T-cell (primary cell): ENCODE measurements at regions not wholly inside any gene's neighbourhood (a gene's known extent, or its start where the extent isn't known, plus 50 kb on each side); places are given as distances from the start of the nearest gene placed in this dataset.

Source experiments
- ATAC-seq, 4 experiments: fragments of 200-7000 bp in 3 of 4; fragments of 150-1000 bp in 1 of 4; cut with Tn5 transposase; replicated peaks in 1 of 4; 1 replicate in 3 of 4; 2 replicates in 1 of 4; pipeline ENCODE4 v1.10.0; 2021; ENCODE audit warnings: moderate library complexity in 3 of 4, mild to moderate bottlenecking in 2 of 4, moderate number of reproducible peaks in 1 of 4
- CTCF ChIA-PET, 2 donors: fragments of 300-600 bp; sonication (Branson Sonifier 250); formaldehyde crosslinking; loops; one replicate each; lab custom pipeline; 2022; ENCODE audit warnings: antibody characterized with exemption in 2 of 2; lab: Charles Lee
- POLR2A ChIA-PET, 2 donors: fragments of 300-600 bp; sonication (Branson Sonifier 250); formaldehyde crosslinking; loops; one replicate each; lab custom pipeline; 2022; ENCODE audit warnings: antibody characterized with exemption in 2 of 2; lab: Charles Lee
- DNase-seq, 35 experiments: peaks; one replicate each; pipeline versions ENCODE4 v3.0.0 to v3.0.0-alpha.2; 2013 to 2023
- H3K27ac ChIP-seq: one replicate; pipeline ENCODE4 v1.5.1; 2013; ENCODE audit warnings: low read length
- H3K27me3 ChIP-seq, 2 experiments: replicated peaks in 1 of 2; 1 replicate in 1 of 2; 2 replicates in 1 of 2; pipeline versions ENCODE4 v1.6.1 to v1.7.0; 2013; ENCODE audit warnings: low read length in 1 of 2, mixed read lengths in 1 of 2; ENCODE audit not compliant: control insufficient read depth in 2 of 2, insufficient read depth in 2 of 2; ENCODE audit errors: extremely low read depth in 1 of 2
- H3K36me3 ChIP-seq, 2 donors: 1 replicate in 1 of 2; 2 replicates in 1 of 2; pipeline versions ENCODE4 v1.6.1 to v1.7.0; 2013; ENCODE audit warnings: low read length in 1 of 2; ENCODE audit not compliant: control insufficient read depth in 2 of 2, insufficient read depth in 1 of 2; ENCODE audit errors: extremely low read depth in 1 of 2
- H3K4me1 ChIP-seq, 2 experiments: 1 replicate in 1 of 2; 2 replicates in 1 of 2; pipeline versions ENCODE4 v1.6.1 to v1.7.0; 2013; ENCODE audit warnings: low read length in 2 of 2, mixed read lengths in 1 of 2; ENCODE audit not compliant: insufficient read depth in 2 of 2, control insufficient read depth in 1 of 2; ENCODE audit errors: extremely low read depth in 1 of 2
- H3K4me3 ChIP-seq, 2 donors: 1 replicate in 1 of 2; 2 replicates in 1 of 2; pipeline versions ENCODE4 v1.5.1 to v1.7.0; 2013; ENCODE audit warnings: mild to moderate bottlenecking in 2 of 2, low read length in 1 of 2, moderate library complexity in 1 of 2; ENCODE audit not compliant: control insufficient read depth in 1 of 2; ENCODE audit errors: extremely low read depth in 1 of 2
- H3K9me3 ChIP-seq: 2 replicates; pipeline ENCODE4 v1.7.0; 2013
- H3K27ac Mint-ChIP-seq, 2 donors: one replicate each; pipeline ENCODE4 v1.8.0; 2020 to 2021; ENCODE audit warnings: mild to moderate bottlenecking in 2 of 2, mixed read lengths in 2 of 2
- H3K27me3 Mint-ChIP-seq, 2 donors: one replicate each; pipeline ENCODE4 v1.8.0; 2021 to 2022; ENCODE audit warnings: mixed read lengths in 2 of 2
- H3K36me3 Mint-ChIP-seq: one replicate; pipeline ENCODE4 v1.8.0; 2021; ENCODE audit warnings: mixed read lengths
- H3K4me1 Mint-ChIP-seq, 3 donors: one replicate each; pipeline ENCODE4 v1.8.0; 2020 to 2022; ENCODE audit warnings: mixed read lengths in 3 of 3, mild to moderate bottlenecking in 1 of 3
- H3K4me3 Mint-ChIP-seq, 3 donors: one replicate each; pipeline ENCODE4 v1.8.0; 2020 to 2022; ENCODE audit warnings: mild to moderate bottlenecking in 3 of 3, mixed read lengths in 3 of 3, moderate library complexity in 3 of 3
- H3K9me3 Mint-ChIP-seq, 3 donors: one replicate each; pipeline ENCODE4 v1.8.0; 2020 to 2022; ENCODE audit warnings: mixed read lengths in 3 of 3
- WGBS: methylation state at CpG from one replicate; pipeline ENCODE4 v1.1.5; 2013; ENCODE audit warnings: missing lambda C conversion rate; ENCODE audit not compliant: insufficient coverage; 5-methylcytosine and 5-hydroxymethylcytosine counted together

DNA sequence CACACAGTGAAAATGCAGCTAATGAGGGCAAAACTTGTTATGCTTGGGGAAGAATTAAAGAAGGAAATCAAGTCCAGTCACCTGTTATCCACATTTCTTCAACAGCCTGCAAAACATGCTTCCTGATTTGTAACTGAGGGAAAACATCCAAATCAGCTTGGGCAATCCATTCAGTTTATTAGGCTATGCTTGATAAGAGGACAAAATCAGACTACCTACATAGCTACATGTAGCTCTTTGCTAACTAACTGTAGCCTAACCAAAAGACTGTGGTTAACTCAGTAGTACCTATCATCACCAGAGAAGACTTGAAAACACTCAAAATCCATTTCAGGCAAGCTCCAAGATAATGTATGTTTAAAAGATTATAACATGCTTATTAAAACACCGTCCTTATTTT lies 436.4 kb downstream of the SHQ1 start:
- ATAC-seq (no peak), DNase-seq (no peak)
- H3K4me1 Mint-ChIP-seq, result peaks cover 89 to 97% (median 92%) of the 10 kb centered on the region in 3 donors
- Histone ChIP-seq H3K36me3 (no peaks in the 10 kb centered on the region), H3K27me3 (no peaks in the 10 kb centered on the region), H3K4me3 (no peak overlapping the region), H3K4me1 (peaks cover 12 to 32% of the 10 kb centered on the region in 2 experiments), H3K27ac (no peak overlapping the region), H3K9me3 (no peaks in the 10 kb centered on the region)
- ChIA-PET POLR2A (interaction anchor here in 1 of 2 donors (0.6 to 0.7 kb wide), 2 partner anchors 14 to 32 kb away, joined by 3 read pairs; no protein-coding TSS in a partner anchor), CTCF (interaction anchor here in 1 of 2 donors (0.7 kb wide), 1 partner anchor 14 kb away, joined by 3 read pairs; no protein-coding TSS in a partner anchor)
- peaks cover 17% of the 10 kb centered on the region for H3K36me3 Mint-ChIP-seq
- no peaks in the 10 kb centered on the region for H3K9me3 Mint-ChIP-seq
- no peaks in the 10 kb centered on the region for H3K27me3 Mint-ChIP-seq
- H3K27ac Mint-ChIP-seq, result no peak overlapping the region
- H3K4me3 Mint-ChIP-seq, result peak overlapping the region in 1 of 3 donors; percentile 43
- no CpG with 5 or more reads among the region's 1 CpG for WGBS

DNA sequence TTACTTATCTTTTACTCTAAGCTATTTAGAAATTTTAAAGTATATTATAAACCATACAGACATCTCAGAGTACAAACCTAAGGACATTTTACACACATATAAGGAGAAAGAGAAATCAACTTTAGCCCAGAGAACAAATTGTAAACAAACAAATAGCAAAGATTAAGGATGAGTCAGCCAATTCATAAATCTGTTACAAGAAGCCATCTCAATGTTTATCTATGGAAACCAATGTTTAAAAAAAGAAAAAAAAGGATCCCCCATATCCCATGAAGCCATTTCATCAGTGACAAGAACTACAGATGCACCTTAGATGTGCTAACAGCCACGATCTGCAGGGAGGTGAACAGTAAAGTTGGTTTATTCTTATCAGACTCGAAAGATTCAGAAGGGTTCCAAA lies 437.1 kb downstream of the SHQ1 start:
- ATAC-seq (no peak), DNase-seq (no peak)
- H3K27ac ChIP-seq, result no peak overlapping the region
- H3K36me3 ChIP-seq, result no peaks in the 10 kb centered on the region
- no peak overlapping the region for H3K4me3 ChIP-seq
- no peaks in the 10 kb centered on the region for H3K9me3 ChIP-seq
- Mint-ChIP-seq H3K4me1 (peaks cover 89 to 97% (median 92%) of the 10 kb centered on the region in 3 donors), H3K9me3 (no peaks in the 10 kb centered on the region), H3K4me3 (peak overlapping the region in 1 of 3 donors; percentile 43), H3K27ac (no peak overlapping the region), H3K36me3 (peaks cover 13% of the 10 kb centered on the region), H3K27me3 (no peaks in the 10 kb centered on the region)
- H3K4me1 ChIP-seq, result peaks cover 14 to 32% of the 10 kb centered on the region in 2 experiments
- H3K27me3 ChIP-seq, result no peaks in the 10 kb centered on the region
- WGBS, result no CpG with 5 or more reads among the region's 2 CpGs
- ChIA-PET POLR2A (interaction anchor here in 1 of 2 donors (0.5 to 0.7 kb wide), 2 partner anchors 15 to 16 kb away, joined by 3 read pairs; no protein-coding TSS in a partner anchor), CTCF (interaction anchor here in 1 of 2 donors (0.6 kb wide), 1 partner anchor 83 kb away, joined by 5 read pairs; no protein-coding TSS in a partner anchor)

DNA sequence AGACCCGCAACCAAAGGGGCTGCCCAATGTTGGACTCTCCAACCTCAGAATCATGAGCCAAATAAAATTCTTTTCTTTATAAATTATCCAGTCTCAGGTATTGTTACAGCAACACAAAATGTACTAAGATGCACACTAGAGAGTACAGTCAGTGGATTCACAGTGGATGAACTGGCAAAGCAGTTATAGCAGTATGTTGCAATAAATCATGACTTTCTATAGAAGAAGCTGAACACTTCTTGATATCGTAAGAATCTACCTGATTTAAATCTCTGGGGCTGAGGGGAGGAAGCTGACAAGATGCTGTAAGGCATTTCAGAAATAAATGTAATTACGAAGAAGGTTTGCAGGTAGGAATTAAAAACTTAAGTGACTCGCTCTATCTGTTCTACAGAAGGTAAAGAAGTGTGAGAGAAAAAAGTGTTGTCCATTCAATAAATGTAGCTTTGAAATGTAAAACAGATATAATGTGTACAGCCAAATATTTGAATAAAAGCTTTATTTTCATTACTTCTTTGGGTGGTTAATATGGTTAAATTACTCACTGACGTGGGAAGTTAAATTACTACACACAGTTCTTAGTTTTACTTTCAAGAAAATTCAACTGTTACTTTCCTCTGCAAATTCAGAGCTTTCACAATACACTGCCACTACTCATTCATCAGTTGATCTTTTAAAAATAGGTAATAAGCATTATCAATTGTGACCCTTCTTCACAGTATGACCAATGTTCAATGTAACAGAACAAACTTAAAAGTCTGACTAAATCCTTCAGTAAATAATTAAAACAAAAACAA lies 439.1 kb downstream of the SHQ1 start:
- H3K27ac ChIP-seq, result no peak overlapping the region
- ATAC-seq (no peak), DNase-seq (no peak)
- H3K9me3 ChIP-seq, result no peaks in the 10 kb centered on the region
- H3K36me3 Mint-ChIP-seq, result peaks cover 8% of the 10 kb centered on the region
- H3K27me3 ChIP-seq, result no peaks in the 10 kb centered on the region
- H3K4me3 Mint-ChIP-seq, result peak overlapping the region in 1 of 3 donors; percentile 43
- no peaks in the 10 kb centered on the region for H3K27me3 Mint-ChIP-seq
- POLR2A ChIA-PET, result interaction anchor here in 1 of 2 donors (0.6 kb wide), 1 partner anchor 26 kb away, joined by 3 read pairs; no protein-coding TSS in a partner anchor
- peaks cover 18 to 32% of the 10 kb centered on the region in 2 experiments for H3K4me1 ChIP-seq
- 95% methylated on average over 3 of the region's 5 CpGs for WGBS
- no peak overlapping the region for H3K27ac Mint-ChIP-seq
- CTCF ChIA-PET, result interaction anchor here in 1 of 2 donors (0.8 kb wide), 1 partner anchor 16 kb away, joined by 4 read pairs; no protein-coding TSS in a partner anchor
- H3K36me3 ChIP-seq, result no peaks in the 10 kb centered on the region
- H3K4me3 ChIP-seq, result no peak overlapping the region
- H3K4me1 Mint-ChIP-seq, result peaks cover 93 to 96% (median 94%) of the 10 kb centered on the region in 3 donors
- no peaks in the 10 kb centered on the region for H3K9me3 Mint-ChIP-seq

DNA sequence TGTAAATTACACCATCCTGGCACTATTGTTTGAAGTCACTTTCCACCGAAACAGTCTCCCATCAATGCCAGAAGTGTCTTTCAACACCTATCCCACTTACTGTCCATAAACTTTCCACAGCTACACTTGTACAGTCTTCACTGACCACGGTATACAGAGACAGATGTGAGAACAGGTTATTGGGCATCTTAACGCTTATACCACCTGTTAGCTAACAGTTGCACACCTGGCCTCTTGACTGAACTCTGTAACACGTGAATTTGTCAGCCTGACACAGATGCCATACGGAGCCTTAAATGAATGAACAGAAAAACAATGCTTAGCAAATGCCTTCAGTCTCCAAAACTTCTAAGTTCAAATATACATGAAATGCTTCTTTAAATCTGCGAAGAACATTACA lies 440.5 kb downstream of the SHQ1 start:
- peaks cover 94 to 97% (median 96%) of the 10 kb centered on the region in 3 donors for H3K4me1 Mint-ChIP-seq
- POLR2A ChIA-PET, result interaction anchor here in 1 of 2 donors (0.7 kb wide), 1 partner anchor 22 kb away, joined by 3 read pairs; no protein-coding TSS in a partner anchor

DNA sequence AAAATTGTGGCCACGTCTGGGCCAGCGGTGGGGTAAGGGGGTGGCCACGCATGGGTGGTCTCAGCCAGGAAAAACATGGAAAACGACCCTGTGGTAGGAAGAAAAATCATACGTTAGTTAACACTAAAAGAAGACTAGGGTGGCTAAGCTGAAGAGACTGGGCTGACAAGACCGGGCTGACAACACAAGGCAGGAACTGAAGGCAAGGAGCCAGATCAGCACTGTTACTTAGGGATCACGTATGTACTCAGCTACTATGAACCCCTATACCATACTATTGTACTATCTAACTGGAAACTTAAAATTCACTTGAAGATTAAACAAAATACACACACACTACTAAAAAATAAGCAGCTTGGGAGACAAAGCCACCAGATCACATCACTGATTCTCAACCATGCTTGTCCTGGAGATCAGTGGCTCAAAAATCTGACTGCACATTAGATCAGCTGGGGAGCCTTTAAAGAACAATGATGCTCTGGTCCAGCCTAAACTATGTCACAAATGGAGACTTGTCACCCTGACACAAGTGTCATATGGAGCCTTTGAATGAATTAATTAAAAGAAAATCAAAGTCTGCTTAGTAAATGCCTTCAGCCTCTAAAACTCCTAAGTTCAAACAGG lies 442.2 kb downstream of the SHQ1 start:
- H3K36me3 Mint-ChIP-seq, result peaks cover 4% of the 10 kb centered on the region
- ChIA-PET POLR2A (interaction anchor here (0.6 to 0.8 kb wide), 2 partner anchors 11 to 1455 kb away, joined by 3 read pairs; no protein-coding TSS in a partner anchor), CTCF (no interaction called here)
- no peaks in the 10 kb centered on the region for H3K27me3 Mint-ChIP-seq
- H3K27ac ChIP-seq, result no peak overlapping the region
- H3K27ac Mint-ChIP-seq, result no peak overlapping the region
- DNase-seq, result no peak
- H3K4me1 ChIP-seq, result peaks cover 17 to 18% of the 10 kb centered on the region in 2 experiments
- no peak overlapping the region for H3K4me3 Mint-ChIP-seq
- WGBS, result 82% methylated on average over 4 of the region's 7 CpGs
- H3K4me3 ChIP-seq, result no peak overlapping the region
- peak in 1 of 4 experiments; percentile 42 for ATAC-seq
- H3K36me3 ChIP-seq, result peaks cover 0 to 2% of the 10 kb centered on the region in 2 donors
- H3K9me3 ChIP-seq, result no peaks in the 10 kb centered on the region
- peaks cover 90 to 94% (median 92%) of the 10 kb centered on the region in 3 donors for H3K4me1 Mint-ChIP-seq
- H3K9me3 Mint-ChIP-seq, result no peaks in the 10 kb centered on the region
- H3K27me3 ChIP-seq, result no peaks in the 10 kb centered on the region

More for the DNA sequence above, 440.5 kb downstream of the SHQ1 start:
- H3K9me3 ChIP-seq, result no peaks in the 10 kb centered on the region
- no peaks in the 10 kb centered on the region for H3K36me3 ChIP-seq
- WGBS, result 80% methylated on average over 5 of the region's 6 CpGs
- H3K4me1 ChIP-seq, result peaks cover 18 to 32% of the 10 kb centered on the region in 2 experiments
- no peak for ATAC-seq
- H3K27ac ChIP-seq, result no peak overlapping the region
- H3K27ac Mint-ChIP-seq, result no peak overlapping the region
- DNase-seq, result no peak
- no peaks in the 10 kb centered on the region for H3K27me3 ChIP-seq
- no peak overlapping the region for H3K4me3 ChIP-seq
- H3K9me3 Mint-ChIP-seq, result no peaks in the 10 kb centered on the region
- no peaks in the 10 kb centered on the region for H3K27me3 Mint-ChIP-seq
- peaks cover 8% of the 10 kb centered on the region for H3K36me3 Mint-ChIP-seq
- CTCF ChIA-PET, result no interaction called here
- H3K4me3 Mint-ChIP-seq, result no peak overlapping the region

DNA sequence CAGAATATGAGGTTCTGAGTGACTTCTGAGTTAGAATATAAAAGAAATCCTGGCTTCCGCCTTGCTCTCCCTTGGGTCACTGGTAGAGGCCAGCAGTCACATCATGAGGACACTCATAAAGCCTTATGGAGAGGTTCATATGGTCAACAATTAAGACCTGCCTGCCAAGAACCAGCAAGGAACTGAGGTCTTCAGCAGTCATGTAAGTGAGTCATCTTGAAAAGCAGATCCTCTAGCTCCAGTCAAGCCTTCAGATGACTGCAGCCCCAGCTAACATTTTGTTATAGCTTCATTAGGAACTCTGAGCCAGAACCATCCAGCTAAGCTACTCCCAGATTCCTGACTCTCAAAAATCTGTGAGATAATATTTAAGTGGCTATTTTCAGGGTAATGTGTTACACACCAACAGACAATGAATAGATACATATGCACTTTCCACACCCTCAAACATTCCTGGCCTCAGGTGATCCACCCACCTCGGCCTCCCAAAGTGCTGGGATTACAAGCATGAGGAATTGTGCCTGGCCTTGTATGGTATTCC lies 447.2 kb downstream of the SHQ1 start:
- H3K27ac Mint-ChIP-seq, result no peak overlapping the region
- POLR2A ChIA-PET, result no interaction called here
- no peaks in the 10 kb centered on the region for H3K27me3 Mint-ChIP-seq

More for the DNA sequence above, 447.2 kb downstream of the SHQ1 start:
- CTCF ChIA-PET, result interaction anchor here in 1 of 2 donors (0.6 kb wide), 1 partner anchor 1236 kb away, joined by 4 read pairs; no protein-coding TSS in a partner anchor
- peaks cover 83 to 89% (median 88%) of the 10 kb centered on the region in 3 donors for H3K4me1 Mint-ChIP-seq
- no peak overlapping the region for H3K27ac ChIP-seq
- WGBS, result no CpG with 5 or more reads among the region's 2 CpGs
- H3K4me3 Mint-ChIP-seq, result no peak overlapping the region
- peaks cover 3% of the 10 kb centered on the region for H3K36me3 Mint-ChIP-seq
- no peaks in the 10 kb centered on the region for H3K9me3 ChIP-seq
- peaks cover 0 to 2% of the 10 kb centered on the region in 2 donors for H3K36me3 ChIP-seq
- no peaks in the 10 kb centered on the region for H3K27me3 ChIP-seq
- no peak overlapping the region for H3K4me3 ChIP-seq
- ATAC-seq (no peak), DNase-seq (no peak)
- peaks cover 0 to 9% of the 10 kb centered on the region in 2 experiments for H3K4me1 ChIP-seq
- no peaks in the 10 kb centered on the region for H3K9me3 Mint-ChIP-seq
